ENCODE measurements at regions not wholly inside any gene's neighbourhood (a gene's known extent, or its start where the extent isn't known, plus 50 kb on each side); places are given as distances from the start of the nearest gene placed in this dataset.

DNA sequence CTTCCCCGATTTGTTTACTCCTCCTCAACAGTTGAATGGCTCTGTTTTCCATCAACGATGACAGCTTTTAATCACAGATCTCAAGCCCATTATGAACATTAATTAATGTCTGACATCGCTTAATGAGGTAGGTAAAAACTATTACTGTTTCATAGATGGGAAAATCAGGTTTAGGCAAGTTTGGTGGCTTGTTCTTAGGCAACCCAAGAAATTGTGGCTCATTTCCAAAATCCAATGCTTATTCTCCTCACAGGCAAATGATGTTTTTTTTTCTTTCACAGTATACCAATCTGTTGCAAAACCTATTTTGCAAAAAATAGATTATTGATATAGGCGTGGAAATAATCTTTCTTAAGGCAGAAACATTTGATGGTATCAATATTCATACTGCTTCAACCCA lies 70.8 kb upstream of the CHD1 start:
- Histone ChIP-seq H3K27me3 (replicated peaks in 1 of 4; ENCODE audit: control extremely low read depth in 1 of 4, control insufficient read depth in 3 of 4, insufficient read depth in 4 of 4, low read length in 3 of 4) (no peaks in the 10 kb centered on the region), H2AFZ (ENCODE audit: insufficient read depth, low read depth, low read length, poor library complexity, severe bottlenecking) (no peak overlapping the region), H3K79me2 (ENCODE audit: control insufficient read depth, insufficient read depth, low read length) (no peaks in the 10 kb centered on the region), H3K4me2 (replicated peaks; ENCODE audit: low read depth, low read length, poor library complexity, severe bottlenecking) (no peak overlapping the region), H4K20me1 (ENCODE audit: control insufficient read depth, insufficient read depth, low read length, poor library complexity, severe bottlenecking) (no peaks in the 10 kb centered on the region), H3K4me3 (ENCODE audit: control extremely low read depth in 1 of 5, extremely low read depth in 1 of 5, insufficient read depth in 1 of 5, low read depth in 2 of 5, low read length in 4 of 5) (no peak overlapping the region), H3K36me3 (replicated peaks in 1 of 2; ENCODE audit: control extremely low read depth in 1 of 2, control insufficient read depth in 1 of 2, extremely low read depth in 1 of 2, insufficient read depth in 2 of 2, low read length in 1 of 2) (no peaks in the 10 kb centered on the region), H3K9me3 (ENCODE audit: control extremely low read depth in 1 of 3, control insufficient read depth in 2 of 3, insufficient read depth in 1 of 3, low read length in 2 of 3) (no peaks in the 10 kb centered on the region), H3K27ac (ENCODE audit: low read length in 2 of 2) (no peak overlapping the region), H3K4me1 (ENCODE audit: control insufficient read depth in 2 of 2, insufficient read depth in 2 of 2, low read length in 2 of 2) (peaks cover 2 to 7% of the 10 kb centered on the region in 2 donors), H3K9ac (ENCODE audit: low read length) (no peak overlapping the region)
- DNase-seq (no peak), ATAC-seq (ENCODE audit: low read depth) (no peak)
- no peaks in the 10 kb centered on the region for H3K9me3 Mint-ChIP-seq (ENCODE audit: insufficient read depth)
- POLR2A ChIA-PET = no interaction called here
- intact Hi-C loops (cut with micrococcal nuclease) = no loop called here
- no peak overlapping the region for H3K27ac Mint-ChIP-seq
- peaks cover 14% of the 10 kb centered on the region for H3K4me1 Mint-ChIP-seq
- no peak overlapping the region for H3K4me3 Mint-ChIP-seq
- H3K27me3 Mint-ChIP-seq = no peaks in the 10 kb centered on the region
- TF ChIP-seq CTCF (IDR thresholded peaks at IDR 0.05) = no peak
- TF ChIP-seq EZH2 (IDR thresholded peaks at IDR 0.05; ENCODE audit: borderline replicate concordance, insufficient read depth, low read depth, low read length, poor library complexity, severe bottlenecking) = no peak
- CTCF ChIA-PET = no interaction called here
- WGBS (ENCODE audit: insufficient coverage) = no CpG with 5 or more reads among the region's 4 CpGs

GRCh38 chr5:98997000-98997399 lies 68.2 kb upstream of the CHD1 start:
- H4K20me1 ChIP-seq (ENCODE audit: control insufficient read depth, insufficient read depth, low read length, poor library complexity, severe bottlenecking) = no peaks in the 10 kb centered on the region
- H3K4me1 Mint-ChIP-seq = peaks cover under 1% of the 10 kb centered on the region
- H3K27ac ChIP-seq (ENCODE audit: low read length in 2 of 2) = no peak overlapping the region
- H3K4me3 Mint-ChIP-seq = no peak overlapping the region
- ATAC-seq (ENCODE audit: low read depth) (no peak), DNase-seq (no peak)
- no peaks in the 10 kb centered on the region for H3K9me3 Mint-ChIP-seq (ENCODE audit: insufficient read depth)
- no peaks in the 10 kb centered on the region for H3K36me3 ChIP-seq (replicated peaks in 1 of 2; ENCODE audit: control extremely low read depth in 1 of 2, control insufficient read depth in 1 of 2, extremely low read depth in 1 of 2, insufficient read depth in 2 of 2, low read length in 1 of 2)
- ChIA-PET CTCF (no interaction called here), POLR2A (no interaction called here)
- no peak overlapping the region for H2AFZ ChIP-seq (ENCODE audit: insufficient read depth, low read depth, low read length, poor library complexity, severe bottlenecking)
- no peaks in the 10 kb centered on the region for H3K27me3 ChIP-seq (replicated peaks in 1 of 4; ENCODE audit: control extremely low read depth in 1 of 4, control insufficient read depth in 3 of 4, insufficient read depth in 4 of 4, low read length in 3 of 4)
- intact Hi-C loops (cut with micrococcal nuclease) = no loop called here
- WGBS (ENCODE audit: insufficient coverage) = 92% methylated on average over 3 of the region's 5 CpGs
- no peak overlapping the region for H3K4me2 ChIP-seq (replicated peaks; ENCODE audit: low read depth, low read length, poor library complexity, severe bottlenecking)
- no peaks in the 10 kb centered on the region for H3K27me3 Mint-ChIP-seq
- no peak overlapping the region for H3K4me3 ChIP-seq (ENCODE audit: control extremely low read depth in 1 of 5, extremely low read depth in 1 of 5, insufficient read depth in 1 of 5, low read depth in 2 of 5, low read length in 4 of 5)
- H3K9me3 ChIP-seq (ENCODE audit: control extremely low read depth in 1 of 3, control insufficient read depth in 2 of 3, insufficient read depth in 1 of 3, low read length in 2 of 3) = no peaks in the 10 kb centered on the region
- no peaks in the 10 kb centered on the region for H3K4me1 ChIP-seq (ENCODE audit: control insufficient read depth in 2 of 2, insufficient read depth in 2 of 2, low read length in 2 of 2)
- no peak overlapping the region for H3K9ac ChIP-seq (ENCODE audit: low read length)
- H3K79me2 ChIP-seq (ENCODE audit: control insufficient read depth, insufficient read depth, low read length) = no peaks in the 10 kb centered on the region
- TF ChIP-seq EZH2 (IDR thresholded peaks at IDR 0.05; ENCODE audit: borderline replicate concordance, insufficient read depth, low read depth, low read length, poor library complexity, severe bottlenecking) (no peak), CTCF (IDR thresholded peaks at IDR 0.05) (no peak)
- H3K27ac Mint-ChIP-seq = no peak overlapping the region

Measured in B cell (primary cell).